Small intestine (tissue), 7 donors: ENCODE measurements at regions not wholly inside any gene's neighbourhood (a gene's known extent, or its start where the extent isn't known, plus 50 kb on each side); places are given as distances from the start of the nearest gene placed in this dataset.

Experiments used
- DNase-seq, 2 donors: peaks; one replicate each; pipeline versions ENCODE4 v3.0.0 to v3.0.0-alpha.2; 2013
- FAIRE-seq: peaks from 2 replicates; lab custom pipeline; 2012; peaks lifted over from hg19 to GRCh38; lab: Jason Lieb, UNC
- H3K27ac ChIP-seq, 3 donors: one replicate each; pipeline ENCODE4 v1.5.1; 2013; ENCODE audit warnings: low read length in 2 of 3, mild to moderate bottlenecking in 2 of 3, control low read depth in 1 of 3, inconsistent platforms in 1 of 3, low read depth in 1 of 3, moderate library complexity in 1 of 3
- H3K27me3 ChIP-seq, 3 donors: one replicate each; pipeline ENCODE4 v1.6.1; 2013; ENCODE audit warnings: low read length in 3 of 3, inconsistent platforms in 1 of 3; ENCODE audit not compliant: control insufficient read depth in 3 of 3, insufficient read depth in 3 of 3
- H3K36me3 ChIP-seq, 3 donors: one replicate each; pipeline ENCODE4 v1.6.1; 2013; ENCODE audit warnings: low read length in 3 of 3, inconsistent platforms in 1 of 3, low read depth in 1 of 3, mild to moderate bottlenecking in 1 of 3, moderate library complexity in 1 of 3; ENCODE audit not compliant: control insufficient read depth in 3 of 3, insufficient read depth in 2 of 3
- H3K4me1 ChIP-seq, 3 donors: one replicate each; pipeline ENCODE4 v1.6.1; 2013; ENCODE audit warnings: low read length in 2 of 3, inconsistent platforms in 1 of 3, low read depth in 1 of 3, mild to moderate bottlenecking in 1 of 3, moderate library complexity in 1 of 3; ENCODE audit not compliant: control insufficient read depth in 3 of 3, insufficient read depth in 2 of 3
- H3K4me3 ChIP-seq, 3 donors: one replicate each; pipeline ENCODE4 v1.5.1; 2013; ENCODE audit warnings: low read length in 3 of 3, control low read depth in 1 of 3, inconsistent platforms in 1 of 3, low read depth in 1 of 3, mild to moderate bottlenecking in 1 of 3, moderate library complexity in 1 of 3
- H3K9me3 ChIP-seq, 2 donors: one replicate each; pipeline ENCODE4 v1.6.1; 2013; ENCODE audit warnings: low read depth in 1 of 2, low read length in 1 of 2; ENCODE audit not compliant: control insufficient read depth in 2 of 2, insufficient read depth in 1 of 2
- WGBS, 3 donors: extraction: QIAGEN DNeasy Blood & Tissue Kit; methylation state at CpG; one replicate each; pipeline ENCODE4 v1.1.7; 2013; 5-methylcytosine and 5-hydroxymethylcytosine counted together
- donor health status: healthy with polysubstance abuse.
- donor health status: control.
- donor health status: control.
- donor health status: Bipolar disorder and iron deficiency.
- donor health status: healthy.

- no peaks in the 10 kb centered on the region for H3K27me3 ChIP-seq
- no peak for DNase-seq
Observed at GRCh38 chr5:123855609-123856008, 343.6 kb downstream of the CSNK1G3 start.

GRCh38 chr5:123845356-123846100 is 333.6 kb downstream of the CSNK1G3 start:
- Histone ChIP-seq H3K36me3 (no peaks in the 10 kb centered on the region), H3K9me3 (no peaks in the 10 kb centered on the region), H3K27ac (no peak overlapping the region), H3K4me3 (no peak overlapping the region), H3K27me3 (no peaks in the 10 kb centered on the region), H3K4me1 (no peaks in the 10 kb centered on the region)
- DNase-seq (no peak), FAIRE-seq (no peak)
- WGBS, 3 donors, result 77 to 90% (median 86%) methylated on average over 6 of the region's 6 CpGs

More at GRCh38 chr5:123855609-123856008, 343.6 kb downstream of the CSNK1G3 start:
- no peak for FAIRE-seq
- Histone ChIP-seq H3K4me3 (no peak overlapping the region), H3K36me3 (no peaks in the 10 kb centered on the region), H3K27ac (no peak overlapping the region), H3K4me1 (no peaks in the 10 kb centered on the region), H3K9me3 (peaks cover 0 to 10% of the 10 kb centered on the region in 2 donors)

- Histone ChIP-seq H3K36me3 (no peaks in the 10 kb centered on the region), H3K4me1 (no peaks in the 10 kb centered on the region), H3K4me3 (no peak overlapping the region), H3K9me3 (no peaks in the 10 kb centered on the region), H3K27me3 (no peaks in the 10 kb centered on the region), H3K27ac (no peak overlapping the region)
- WGBS, 3 donors, result 55 to 71% (median 64%) methylated on average over 1 of the region's 1 CpG
- DNase-seq (no peak), FAIRE-seq (no peak)
Observed at GRCh38 chr5:123844873-123845272, 332.9 kb downstream of the CSNK1G3 start.

GRCh38 chr5:123835421-123835820 is 323.4 kb downstream of the CSNK1G3 start:
- FAIRE-seq (no peak), DNase-seq (no peak)
- Histone ChIP-seq H3K36me3 (no peaks in the 10 kb centered on the region), H3K27ac (no peak overlapping the region), H3K27me3 (no peaks in the 10 kb centered on the region), H3K4me3 (no peak overlapping the region), H3K9me3 (no peaks in the 10 kb centered on the region), H3K4me1 (no peaks in the 10 kb centered on the region)
- WGBS, 3 donors, result 59 to 68% (median 61%) methylated on average over 4 of the region's 4 CpGs

DNA sequence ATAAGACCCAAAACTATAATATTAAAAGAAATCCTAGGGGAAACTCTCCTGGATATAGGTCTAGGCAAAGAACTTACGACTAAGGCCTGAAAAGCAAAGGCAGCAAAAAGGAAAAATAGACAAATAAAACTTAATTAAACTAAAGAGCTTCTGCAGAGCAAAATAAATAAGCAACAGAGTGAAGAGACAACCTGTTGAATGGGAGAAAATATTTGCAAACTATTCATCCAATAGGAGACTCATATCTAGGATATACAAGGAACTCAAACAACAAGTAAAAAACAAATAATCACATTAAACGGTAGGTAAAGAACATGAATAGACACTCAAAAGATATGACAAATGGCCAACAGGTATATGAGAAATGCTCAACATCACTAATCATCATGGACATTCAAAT is 318.6 kb downstream of the CSNK1G3 start:
- WGBS, 3 donors, result 79 to 87% (median 81%) methylated on average over 2 of the region's 2 CpGs
- H3K4me1 ChIP-seq, result no peaks in the 10 kb centered on the region
- no peak overlapping the region for H3K27ac ChIP-seq
- DNase-seq, result no peak
- no peaks in the 10 kb centered on the region for H3K36me3 ChIP-seq
- no peaks in the 10 kb centered on the region for H3K27me3 ChIP-seq
- no peak overlapping the region for H3K4me3 ChIP-seq
- H3K9me3 ChIP-seq, result peaks cover 0 to 3% of the 10 kb centered on the region in 2 donors
- no peak for FAIRE-seq

- H3K27ac ChIP-seq, result no peak overlapping the region
- H3K4me3 ChIP-seq, result no peak overlapping the region
- H3K27me3 ChIP-seq, result no peaks in the 10 kb centered on the region
- 90 to 100% (median 96%) methylated on average over 2 of the region's 2 CpGs for WGBS, 3 donors
- H3K36me3 ChIP-seq, result no peaks in the 10 kb centered on the region
- FAIRE-seq (no peak), DNase-seq (no peak)
- peaks cover 0 to 5% of the 10 kb centered on the region in 2 donors for H3K9me3 ChIP-seq
- H3K4me1 ChIP-seq, result no peaks in the 10 kb centered on the region
Observed at GRCh38 chr5:123827811-123828210, 315.8 kb downstream of the CSNK1G3 start.

DNA sequence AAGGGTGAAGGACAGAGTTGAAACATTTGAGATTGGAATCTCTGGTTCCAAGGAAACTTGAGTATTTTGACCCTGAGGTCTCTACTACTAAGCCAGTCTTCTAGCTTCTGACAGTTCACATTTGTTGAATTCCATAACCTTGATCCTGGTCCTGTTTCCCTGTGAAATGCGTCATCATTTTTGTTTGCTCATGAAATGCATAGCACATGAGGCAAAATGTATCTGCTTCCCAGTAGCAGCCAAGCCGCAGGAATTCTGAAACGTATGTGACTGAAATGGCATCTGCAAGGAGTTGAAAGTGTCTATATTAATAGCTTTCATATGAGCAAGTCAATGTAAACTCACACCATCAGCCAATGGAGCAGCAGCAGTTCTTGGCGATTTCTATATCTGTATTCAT is 307.9 kb downstream of the CSNK1G3 start:
- Histone ChIP-seq H3K4me1 (no peaks in the 10 kb centered on the region), H3K27ac (no peak overlapping the region), H3K4me3 (no peak overlapping the region), H3K9me3 (peaks cover 0 to 2% of the 10 kb centered on the region in 2 donors), H3K36me3 (no peaks in the 10 kb centered on the region), H3K27me3 (no peaks in the 10 kb centered on the region)
- DNase-seq (no peak), FAIRE-seq (no peak)
- WGBS, 3 donors, result 85 to 90% (median 86%) methylated on average over 4 of the region's 4 CpGs

DNA sequence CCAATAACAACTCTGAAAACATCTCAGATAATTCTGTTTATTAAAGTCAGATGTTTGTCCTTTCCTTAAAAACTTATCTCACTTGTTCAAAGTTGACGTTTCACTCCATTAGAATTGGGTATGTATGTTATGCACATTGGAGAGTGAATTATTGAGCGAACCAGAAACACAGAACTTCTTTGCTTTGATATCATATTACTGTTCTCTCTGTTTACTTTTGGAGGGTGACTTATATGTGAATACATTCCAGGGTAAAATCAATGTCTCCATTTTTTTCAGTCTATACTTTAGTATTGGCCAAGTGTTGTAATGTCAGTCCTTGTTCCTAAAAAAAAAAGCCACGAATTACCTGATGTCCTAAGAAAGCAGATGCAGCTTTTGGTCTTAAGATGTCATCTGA is 307.4 kb downstream of the CSNK1G3 start:
- FAIRE-seq (no peak), DNase-seq (no peak)
- Histone ChIP-seq H3K4me3 (no peak overlapping the region), H3K4me1 (no peaks in the 10 kb centered on the region), H3K27ac (no peak overlapping the region), H3K27me3 (no peaks in the 10 kb centered on the region), H3K36me3 (no peaks in the 10 kb centered on the region), H3K9me3 (peaks cover 0 to 2% of the 10 kb centered on the region in 2 donors)
- WGBS, 3 donors, result 57 to 78% (median 76%) methylated on average over 3 of the region's 3 CpGs

DNA sequence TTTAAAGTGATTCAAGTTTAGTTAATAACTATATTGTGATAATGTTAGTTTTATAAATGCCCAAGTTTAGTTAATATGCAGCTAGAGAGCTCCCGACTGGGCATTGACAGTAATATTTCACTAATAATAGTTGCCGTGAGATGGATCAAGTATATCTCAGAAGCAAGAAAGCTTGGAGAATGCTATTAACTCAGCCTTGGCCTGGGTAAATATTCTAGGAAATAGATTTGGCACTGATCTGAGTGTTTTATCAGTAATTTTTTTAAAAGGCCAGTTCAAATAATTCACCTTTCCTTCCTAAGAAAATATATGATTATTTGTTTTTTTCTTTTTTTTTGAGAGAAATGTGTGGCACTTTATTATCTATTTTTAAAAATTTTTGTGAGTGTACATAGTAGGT is 305.3 kb downstream of the CSNK1G3 start:
- no peak for DNase-seq
- Histone ChIP-seq H3K36me3 (no peaks in the 10 kb centered on the region), H3K4me3 (no peak overlapping the region), H3K4me1 (no peaks in the 10 kb centered on the region), H3K27me3 (no peaks in the 10 kb centered on the region), H3K9me3 (no peaks in the 10 kb centered on the region), H3K27ac (no peak overlapping the region)
- WGBS, 3 donors, result 76 to 88% (median 86%) methylated on average over 2 of the region's 2 CpGs
- no peak for FAIRE-seq
